IMR-90 (cell line): ENCODE measurements at regions not wholly inside any gene's neighbourhood (a gene's known extent, or its start where the extent isn't known, plus 50 kb on each side); places are given as distances from the start of the nearest gene placed in this dataset.
A peak's percentile ranks its signal among the peaks of the same experiment; 100 is the strongest.

Source experiments
- ATAC-seq: fragments of 200-7000 bp; cut with Tn5 transposase; 2 replicates; pipeline ENCODE4 v1.9.1; 2020; ENCODE audit warnings: low read depth, mild to moderate bottlenecking, moderate library complexity
- BruUV-seq: library from RNA; stranded (reverse); fragments of 400-500 nt; replicated peaks from 2 replicates; lab custom pipeline; 2021; lab: Mats Ljungman, UMichigan
- CTCF ChIA-PET: fragments of 300-600 bp; formaldehyde crosslinking; extraction: SDS; loops from one replicate; lab custom pipeline; 2021; ENCODE audit warnings: antibody characterized with exemption; lab: Yijun Ruan, JAX
- POLR2A ChIA-PET: fragments of 300-600 bp; sonication (Branson Sonifier 250); formaldehyde crosslinking; loops from one replicate; lab custom pipeline; 2022; ENCODE audit warnings: antibody characterized with exemption; ENCODE audit not compliant: unreplicated experiment; lab: Charles Lee
- DNase-seq: peaks from one replicate; pipeline ENCODE4 v3.0.0; 2013
- H2AFZ ChIP-seq: replicated peaks from 2 replicates; pipeline ENCODE3; 2013; ENCODE audit warnings: low read length, mild to moderate bottlenecking; ENCODE audit not compliant: poor library complexity
- H2AK5ac ChIP-seq: 2 replicates; pipeline ENCODE4 v1.6.1; 2013; ENCODE audit warnings: low read depth, low read length, inconsistent platforms
- H2AK9ac ChIP-seq: replicated peaks from 2 replicates; pipeline ENCODE3; 2013; ENCODE audit warnings: mild to moderate bottlenecking, low read depth, low read length, moderate library complexity; ENCODE audit not compliant: poor library complexity
- H2BK120ac ChIP-seq: 2 replicates; pipeline ENCODE4 v1.6.1; 2013; ENCODE audit warnings: low read depth, low read length, inconsistent platforms
- H2BK15ac ChIP-seq: 3 replicates; pipeline ENCODE4 v1.6.1; 2013; ENCODE audit warnings: low read depth, low read length, inconsistent platforms
- H2BK20ac ChIP-seq: 2 replicates; pipeline ENCODE4 v1.6.1; 2013; ENCODE audit warnings: low read depth, mild to moderate bottlenecking, inconsistent platforms, low read length, moderate library complexity
- H2BK5ac ChIP-seq: 2 replicates; pipeline ENCODE4 v1.6.1; 2013; ENCODE audit warnings: mild to moderate bottlenecking, low read depth, low read length, inconsistent platforms; ENCODE audit not compliant: poor library complexity, severe bottlenecking
- H3K14ac ChIP-seq: replicated peaks from 2 replicates; pipeline ENCODE4 v1.6.1; 2013; ENCODE audit warnings: low read depth, low read length, inconsistent platforms
- H3K18ac ChIP-seq: 2 replicates; pipeline ENCODE4 v1.6.1; 2013; ENCODE audit warnings: low read depth, low read length, control low read depth
- H3K23ac ChIP-seq: 2 replicates; pipeline ENCODE4 v1.6.1; 2013; ENCODE audit warnings: low read depth, low read length, inconsistent platforms
- H3K27ac ChIP-seq: 2 replicates; pipeline ENCODE4 v1.5.1; 2013; ENCODE audit warnings: mild to moderate bottlenecking, control low read depth, low read length; ENCODE audit not compliant: insufficient read depth
- H3K27me3 ChIP-seq: 2 replicates; pipeline ENCODE4 v1.6.1; 2013; ENCODE audit warnings: low read length; ENCODE audit not compliant: control insufficient read depth, insufficient read depth
- H3K36me3 ChIP-seq: 2 replicates; pipeline ENCODE4 v1.6.1; 2013; ENCODE audit warnings: low read length, mixed read lengths; ENCODE audit not compliant: control insufficient read depth, insufficient read depth
- H3K4ac ChIP-seq: 2 replicates; pipeline ENCODE4 v1.6.1; 2013; ENCODE audit warnings: low read depth, low read length, inconsistent platforms
- H3K4me1 ChIP-seq: 2 replicates; pipeline ENCODE4 v1.6.1; 2013; ENCODE audit warnings: low read length, mixed read lengths; ENCODE audit not compliant: control insufficient read depth, insufficient read depth
- H3K4me2 ChIP-seq: 2 replicates; pipeline ENCODE4 v1.6.1; 2013; ENCODE audit warnings: low read depth, mild to moderate bottlenecking, control low read depth, low read length, moderate library complexity
- H3K4me3 ChIP-seq: 2 replicates; pipeline ENCODE4 v1.5.1; 2013; ENCODE audit warnings: low read depth, mild to moderate bottlenecking, control low read depth, low read length, moderate library complexity; ENCODE audit not compliant: insufficient read depth
- H3K56ac ChIP-seq: 2 replicates; pipeline ENCODE4 v1.6.1; 2013; ENCODE audit warnings: low read length, inconsistent platforms; ENCODE audit not compliant: insufficient read depth; ENCODE audit errors: extremely low read depth
- H3K79me1 ChIP-seq, 2 experiments: 2 replicates each; pipeline ENCODE4 v1.6.1; 2013; ENCODE audit warnings: low read length in 2 of 2, inconsistent platforms in 1 of 2, low read depth in 1 of 2
- H3K9ac ChIP-seq: 2 replicates; pipeline ENCODE4 v1.6.1; 2013; ENCODE audit warnings: low read depth, low read length, control low read depth
- H3K9me1 ChIP-seq: 2 replicates; pipeline ENCODE4 v1.6.1; 2013; ENCODE audit warnings: low read length, inconsistent platforms; ENCODE audit not compliant: insufficient read depth
- H3K9me3 ChIP-seq: 2 replicates; pipeline ENCODE4 v1.6.1; 2013; ENCODE audit warnings: low read length; ENCODE audit not compliant: control insufficient read depth, insufficient read depth
- H4K20me1 ChIP-seq: 2 replicates; pipeline ENCODE4 v1.6.1; 2013; ENCODE audit warnings: low read length, inconsistent platforms; ENCODE audit not compliant: insufficient read depth
- H4K5ac ChIP-seq: 2 replicates; pipeline ENCODE4 v1.6.1; 2013; ENCODE audit warnings: mild to moderate bottlenecking, low read depth, low read length, control low read depth
- H4K8ac ChIP-seq, 2 experiments: 2 replicates each; pipeline ENCODE4 v1.6.1; 2013; ENCODE audit warnings: low read depth in 2 of 2, low read length in 2 of 2, control low read depth in 1 of 2, inconsistent platforms in 1 of 2
- H4K91ac ChIP-seq: 2 replicates; pipeline ENCODE4 v1.6.1; 2013; ENCODE audit warnings: low read depth, low read length, inconsistent platforms; ENCODE audit not compliant: insufficient read depth
- MAFK ChIP-seq: IDR thresholded peaks from 2 replicates; pipeline ENCODE4 v1.6.1; 2012; ENCODE audit warnings: low read depth, low read length, improper control_type of control experiment
- WGBS, 2 experiments: methylation state at CpG; one replicate each; pipeline versions ENCODE4 v1.1.5 to v1.1.7; 2013; ENCODE audit warnings: missing lambda C conversion rate in 2 of 2; ENCODE audit not compliant: insufficient read length in 1 of 2; ENCODE audit errors: extremely low coverage in 2 of 2; 5-methylcytosine and 5-hydroxymethylcytosine counted together
- dilution Hi-C: fragments of 300-500 bp; cut with HindIII; formaldehyde crosslinking; loops from one replicate; pipeline ENCODE4 v1.14.3; 2018; ENCODE audit warnings: low sequenced_read_pairs; ENCODE audit not compliant: unreplicated experiment
- in situ Hi-C: fragments of 300-500 bp; cut with MboI; formaldehyde crosslinking; loops from 3 replicates; pipeline ENCODE4 v1.14.3; 2019; ENCODE audit warnings: low sequenced_read_pairs, inconsistent platforms, mixed read lengths
- intact Hi-C: fragments of 100-400 bp; cut with micrococcal nuclease; formaldehyde crosslinking; loops from 2 replicates; pipeline ENCODE4 v1.10.0; 2022
- TF ChIP-seq, protein P1 (sequence below): fragments of 150-350 bp; IDR thresholded peaks from 2 replicates; pipeline ENCODE4 v1.6.1; 2016; ENCODE audit warnings: low read depth, mild to moderate bottlenecking, low read length, moderate library complexity, borderline replicate concordance

DNA sequence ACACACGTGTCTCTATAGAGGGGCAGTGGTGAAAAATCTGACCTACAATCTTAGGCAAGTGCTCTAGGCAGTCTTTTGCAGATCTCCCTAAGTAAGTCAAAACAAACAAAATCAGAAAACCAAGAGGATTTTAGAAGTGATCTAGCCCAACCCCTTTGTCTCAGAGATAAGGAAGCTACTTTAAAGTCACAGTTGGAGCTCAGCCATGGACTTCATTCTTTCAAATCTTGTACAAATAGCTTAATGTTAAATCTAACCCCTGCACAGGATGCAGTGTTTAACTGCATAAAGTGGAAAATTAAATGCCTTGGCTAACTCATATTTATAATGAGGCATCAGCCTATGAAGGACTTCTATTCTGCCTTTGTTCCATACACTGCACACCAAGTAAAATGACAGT is 135.1 kb upstream of the RFX3 start:
- Histone ChIP-seq H4K91ac (no peak overlapping the region), H4K5ac (no peak overlapping the region), H3K18ac (no peak overlapping the region), H2AK9ac (no peak overlapping the region), H3K14ac (no peak overlapping the region), H3K27ac (no peak overlapping the region), H2AFZ (no peak overlapping the region), H3K4ac (no peak overlapping the region), H3K9me3 (no peaks in the 10 kb centered on the region), H3K4me1 (peaks cover 4% of the 10 kb centered on the region), H2BK20ac (no peak overlapping the region), H3K9me1 (no peaks in the 10 kb centered on the region), H3K23ac (no peak overlapping the region), H4K20me1 (no peaks in the 10 kb centered on the region), H3K4me2 (no peak overlapping the region), H2BK15ac (no peak overlapping the region), H3K79me1 (no peaks in the 10 kb centered on the region), H4K8ac (no peak overlapping the region), H3K9ac (no peak overlapping the region), H3K56ac (no peak overlapping the region), H2AK5ac (no peak overlapping the region), H3K36me3 (no peaks in the 10 kb centered on the region), H2BK5ac (no peak overlapping the region), H2BK120ac (no peak overlapping the region), H3K27me3 (peaks cover 9% of the 10 kb centered on the region), H3K4me3 (no peak overlapping the region)
- ATAC-seq: peak; percentile 35
- POLR2A ChIA-PET: no interaction called here
- TF ChIP-seq, protein P1, sequence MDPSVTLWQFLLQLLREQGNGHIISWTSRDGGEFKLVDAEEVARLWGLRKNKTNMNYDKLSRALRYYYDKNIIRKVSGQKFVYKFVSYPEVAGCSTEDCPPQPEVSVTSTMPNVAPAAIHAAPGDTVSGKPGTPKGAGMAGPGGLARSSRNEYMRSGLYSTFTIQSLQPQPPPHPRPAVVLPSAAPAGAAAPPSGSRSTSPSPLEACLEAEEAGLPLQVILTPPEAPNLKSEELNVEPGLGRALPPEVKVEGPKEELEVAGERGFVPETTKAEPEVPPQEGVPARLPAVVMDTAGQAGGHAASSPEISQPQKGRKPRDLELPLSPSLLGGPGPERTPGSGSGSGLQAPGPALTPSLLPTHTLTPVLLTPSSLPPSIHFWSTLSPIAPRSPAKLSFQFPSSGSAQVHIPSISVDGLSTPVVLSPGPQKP: no peak
- no peak for TF ChIP-seq MAFK
- CTCF ChIA-PET: no interaction called here
- in situ Hi-C loops: no loop called here
- WGBS, 2 experiments: no CpG with 5 or more reads among the region's 1 CpG
- intact Hi-C loops: no loop called here
- no TSS peak for BruUV-seq
- dilution Hi-C loops: no loop called here
- DNase-seq: peak; percentile 12
